ENCODE measurements at regions not wholly inside any gene's neighbourhood (a gene's known extent, or its start where the extent isn't known, plus 50 kb on each side); places are given as distances from the start of the nearest gene placed in this dataset.
"Not testable (repeated sequence)": the region's sequence is repeated elsewhere in the genome, so short reads cannot be mapped to it uniquely, and the experiment has no call there.

DNA sequence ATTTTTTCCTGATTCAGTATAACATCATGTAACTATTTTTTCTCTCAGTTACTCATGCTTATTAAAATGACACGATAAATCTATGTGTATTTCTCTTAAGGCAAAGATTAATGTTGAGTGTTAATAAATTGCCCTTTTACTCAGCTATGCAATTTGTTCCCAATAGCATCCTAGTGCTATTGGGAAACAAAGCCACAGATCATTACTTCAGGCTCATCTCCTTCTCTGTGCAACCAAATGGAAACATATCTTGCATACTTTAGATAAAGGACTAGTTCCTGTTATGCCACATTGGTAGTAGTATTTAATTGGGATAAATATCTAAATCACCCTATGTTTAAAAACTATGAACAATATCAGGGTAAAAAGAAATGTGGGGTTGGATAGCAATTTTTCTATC is 106.2 kb downstream of the PLPPR4 start:
- H4K20me1 ChIP-seq (ENCODE audit: insufficient read depth), result no peaks in the 10 kb centered on the region
- 0 out of 2 replicates have a peak, but pooled peaks cover 5% of the 10 kb centered on the region for H3K27me3 ChIP-seq (replicated peaks; ENCODE audit: insufficient read depth)
- H3K4me2 ChIP-seq (ENCODE audit: unreplicated experiment), result no peak overlapping the region
- H2AFZ ChIP-seq, result no peak overlapping the region
- in situ Hi-C loops (cut with MboI), result no loop called here
- no peaks in the 10 kb centered on the region for H3K79me2 ChIP-seq (ENCODE audit: insufficient read depth)
- no peaks in the 10 kb centered on the region for H3K4me1 ChIP-seq (ENCODE audit: insufficient read depth)
- WGBS, 2 experiments (ENCODE audit: low coverage in 1 of 2, low lambda C conversion rate in 2 of 2, missing lambda C conversion rate in 2 of 2), result 43 to 59% methylated on average over 1 of the region's 1 CpG
- no peak overlapping the region for H3K9ac ChIP-seq
- no peak for DNase-seq
- H3K36me3 ChIP-seq (ENCODE audit: low read depth), result no peaks in the 10 kb centered on the region
- peaks cover 3% of the 10 kb centered on the region for H3K9me3 ChIP-seq (ENCODE audit: low read depth)
- H3K27ac ChIP-seq, result no peak overlapping the region
- no peak for TF ChIP-seq EZH2phosphoT487 (IDR thresholded peaks at IDR 0.05; ENCODE audit: insufficient read depth, low read depth)
- TF ChIP-seq EZH2 (IDR thresholded peaks at IDR 0.05; ENCODE audit: insufficient read depth, poor library complexity, severe bottlenecking), result no peak
- no peaks in the 10 kb centered on the region for H3K9me2 ChIP-seq (ENCODE audit: insufficient read depth)
- H3F3A ChIP-seq (ENCODE audit: insufficient read depth), result no peaks in the 10 kb centered on the region
- no peak overlapping the region for H3K4me3 ChIP-seq

DNA sequence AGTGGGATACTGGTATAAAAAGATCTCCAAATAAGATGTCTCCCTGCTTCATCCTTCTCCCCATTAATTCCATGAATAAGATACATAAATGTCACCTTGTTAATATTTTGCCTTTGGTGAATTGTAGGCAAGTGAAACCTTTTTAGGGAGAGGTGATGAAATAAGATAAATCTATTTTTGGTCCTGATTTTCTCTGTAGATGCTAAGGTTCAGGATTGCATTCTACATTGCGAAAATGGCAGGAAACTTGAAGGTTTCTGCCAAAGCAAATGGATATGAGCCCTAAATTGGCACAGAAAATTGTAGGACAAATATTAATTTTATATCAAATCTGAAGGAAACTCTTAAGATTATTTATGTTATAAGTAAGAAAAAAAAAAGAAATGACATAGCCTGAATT is 107.1 kb downstream of the PLPPR4 start:
- TF ChIP-seq EZH2 (IDR thresholded peaks at IDR 0.05; ENCODE audit: insufficient read depth, poor library complexity, severe bottlenecking) (no peak), EZH2phosphoT487 (IDR thresholded peaks at IDR 0.05; ENCODE audit: insufficient read depth, low read depth) (no peak)

DNA sequence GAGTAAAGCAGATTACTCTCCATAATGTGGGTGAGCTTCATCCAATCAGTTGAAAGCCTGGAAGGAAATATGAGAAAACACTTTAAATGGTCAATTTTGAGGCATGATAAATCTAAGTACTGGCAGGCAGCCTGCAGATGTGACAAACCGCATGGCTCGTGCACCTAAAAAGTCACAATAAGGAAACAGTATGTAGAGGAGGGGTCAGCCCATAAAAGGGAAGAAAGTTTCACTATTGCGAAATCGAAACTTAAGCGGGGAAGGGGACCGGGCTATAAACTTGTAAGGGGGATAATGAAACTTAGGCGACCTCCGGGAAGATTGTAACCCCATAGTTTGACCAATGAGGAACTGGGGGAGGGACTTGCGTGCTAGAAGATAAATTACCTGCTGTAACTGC is 109.8 kb downstream of the PLPPR4 start:
- Histone ChIP-seq H3K36me3 (ENCODE audit: low read depth) (no peaks in the 10 kb centered on the region), H3K4me2 (ENCODE audit: unreplicated experiment) (no peak overlapping the region), H3K9me3 (ENCODE audit: low read depth) (peaks cover 3% of the 10 kb centered on the region), H3K27ac (no peak overlapping the region), H3K4me3 (no peak overlapping the region), H3F3A (ENCODE audit: insufficient read depth) (no peaks in the 10 kb centered on the region), H3K9ac (no peak overlapping the region), H3K27me3 (replicated peaks; ENCODE audit: insufficient read depth) (no peaks in the 10 kb centered on the region), H3K4me1 (ENCODE audit: insufficient read depth) (no peaks in the 10 kb centered on the region), H4K20me1 (ENCODE audit: insufficient read depth) (no peaks in the 10 kb centered on the region), H2AFZ (no peak overlapping the region), H3K79me2 (ENCODE audit: insufficient read depth) (no peaks in the 10 kb centered on the region), H3K9me2 (ENCODE audit: insufficient read depth) (no peaks in the 10 kb centered on the region)
- DNase-seq, result no peak
- TF ChIP-seq EZH2 (IDR thresholded peaks at IDR 0.05; ENCODE audit: insufficient read depth, poor library complexity, severe bottlenecking), result no peak
- no peak for TF ChIP-seq EZH2phosphoT487 (IDR thresholded peaks at IDR 0.05; ENCODE audit: insufficient read depth, low read depth)
- in situ Hi-C loops (cut with MboI), result no loop called here
- WGBS, 2 experiments (ENCODE audit: low coverage in 1 of 2, low lambda C conversion rate in 2 of 2, missing lambda C conversion rate in 2 of 2), result 51 to 55% methylated on average over 9 of the region's 9 CpGs

More for the DNA sequence above, 107.1 kb downstream of the PLPPR4 start:
- no peak overlapping the region for H3K4me2 ChIP-seq (ENCODE audit: unreplicated experiment)
- no peak overlapping the region for H3K4me3 ChIP-seq
- H3K27ac ChIP-seq, result no peak overlapping the region
- no peaks in the 10 kb centered on the region for H3K9me2 ChIP-seq (ENCODE audit: insufficient read depth)
- H4K20me1 ChIP-seq (ENCODE audit: insufficient read depth), result no peaks in the 10 kb centered on the region
- no peaks in the 10 kb centered on the region for H3K79me2 ChIP-seq (ENCODE audit: insufficient read depth)
- peaks cover 3% of the 10 kb centered on the region for H3K9me3 ChIP-seq (ENCODE audit: low read depth)
- H3K4me1 ChIP-seq (ENCODE audit: insufficient read depth), result no peaks in the 10 kb centered on the region
- no peak overlapping the region for H2AFZ ChIP-seq
- 0 out of 2 replicates have a peak, but pooled peaks cover 4% of the 10 kb centered on the region for H3K27me3 ChIP-seq (replicated peaks; ENCODE audit: insufficient read depth)
- in situ Hi-C loops (cut with MboI), result no loop called here
- 11 to 25% methylated on average over 1 of the region's 1 CpG for WGBS, 2 experiments (ENCODE audit: low coverage in 1 of 2, low lambda C conversion rate in 2 of 2, missing lambda C conversion rate in 2 of 2)
- H3K9ac ChIP-seq, result no peak overlapping the region
- no peaks in the 10 kb centered on the region for H3K36me3 ChIP-seq (ENCODE audit: low read depth)
- DNase-seq, result no peak
- H3F3A ChIP-seq (ENCODE audit: insufficient read depth), result no peaks in the 10 kb centered on the region

DNA sequence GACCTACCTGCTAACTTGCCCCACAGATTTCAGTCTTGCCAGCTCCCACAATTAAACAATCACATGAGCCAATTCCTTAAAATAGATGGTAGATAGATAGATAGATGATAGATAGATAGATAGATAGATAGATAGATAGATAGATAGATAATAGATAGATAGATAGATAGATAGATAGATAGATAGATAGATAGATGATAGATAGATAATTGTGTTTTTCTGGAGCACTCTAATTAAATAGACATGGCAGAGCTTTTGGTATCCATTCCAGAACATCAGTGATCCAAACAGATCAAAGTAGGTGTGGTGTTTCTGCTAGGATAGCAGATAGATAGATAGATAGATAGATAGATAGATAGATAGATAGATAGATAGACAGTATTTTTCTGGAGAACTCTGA is 110.4 kb downstream of the PLPPR4 start:
- not testable (repeated sequence) for H4K20me1 ChIP-seq (ENCODE audit: insufficient read depth); H3K9me2 ChIP-seq (ENCODE audit: insufficient read depth); H3F3A ChIP-seq (ENCODE audit: insufficient read depth)

DNA sequence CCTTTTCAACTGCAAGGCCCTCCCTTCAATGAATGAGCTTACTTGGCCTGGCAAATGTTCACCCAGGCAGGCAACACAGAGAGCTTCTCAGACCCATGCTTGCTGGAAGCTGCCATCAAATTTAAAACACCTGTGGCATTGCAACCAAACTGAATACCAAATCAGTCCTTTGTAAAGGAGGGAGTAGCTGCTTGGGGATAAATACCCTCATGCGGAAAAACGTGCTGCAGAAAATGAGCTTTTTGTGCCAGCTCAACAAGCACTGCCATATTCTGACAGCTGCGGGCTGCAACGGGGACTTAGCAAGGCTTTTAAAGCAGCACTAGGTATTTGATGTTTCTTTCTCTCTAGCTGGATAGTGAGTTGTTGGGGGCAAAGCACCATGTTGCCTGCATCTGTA is 119.7 kb downstream of the PLPPR4 start:
- Histone ChIP-seq H3K9me2 (ENCODE audit: insufficient read depth) (no peaks in the 10 kb centered on the region), H4K20me1 (ENCODE audit: insufficient read depth) (no peaks in the 10 kb centered on the region), H3K9ac (no peak overlapping the region), H3K27me3 (replicated peaks; ENCODE audit: insufficient read depth) (no peaks in the 10 kb centered on the region), H3K27ac (no peak overlapping the region), H3F3A (ENCODE audit: insufficient read depth) (no peaks in the 10 kb centered on the region), H3K4me1 (ENCODE audit: insufficient read depth) (no peaks in the 10 kb centered on the region), H3K4me3 (no peak overlapping the region), H3K36me3 (ENCODE audit: low read depth) (no peaks in the 10 kb centered on the region), H2AFZ (no peak overlapping the region), H3K9me3 (ENCODE audit: low read depth) (no peaks in the 10 kb centered on the region), H3K79me2 (ENCODE audit: insufficient read depth) (no peaks in the 10 kb centered on the region), H3K4me2 (ENCODE audit: unreplicated experiment) (no peak overlapping the region)
- 41 to 45% methylated on average over 4 of the region's 4 CpGs for WGBS, 2 experiments (ENCODE audit: low coverage in 1 of 2, low lambda C conversion rate in 2 of 2, missing lambda C conversion rate in 2 of 2)
- no peak for DNase-seq
- in situ Hi-C loops (cut with MboI), result no loop called here
- no peak for TF ChIP-seq EZH2 (IDR thresholded peaks at IDR 0.05; ENCODE audit: insufficient read depth, poor library complexity, severe bottlenecking)
- no peak for TF ChIP-seq EZH2phosphoT487 (IDR thresholded peaks at IDR 0.05; ENCODE audit: insufficient read depth, low read depth)

More for the DNA sequence above, 110.4 kb downstream of the PLPPR4 start:
- H3K79me2 ChIP-seq (ENCODE audit: insufficient read depth); H3K4me3 ChIP-seq; H2AFZ ChIP-seq; H3K9me3 ChIP-seq (ENCODE audit: low read depth); in situ Hi-C loops (cut with MboI); H3K4me2 ChIP-seq (ENCODE audit: unreplicated experiment); H3K27me3 ChIP-seq (replicated peaks; ENCODE audit: insufficient read depth); H3K4me1 ChIP-seq (ENCODE audit: insufficient read depth); H3K36me3 ChIP-seq (ENCODE audit: low read depth); DNase-seq; H3K27ac ChIP-seq; H3K9ac ChIP-seq: not testable (repeated sequence)

Measured in GM23248 (cell line).